Mesenchymal stem cell (in vitro differentiated cells and primary cell): ENCODE measurements at regions not wholly inside any gene's neighbourhood (a gene's known extent, or its start where the extent isn't known, plus 50 kb on each side); places are given as distances from the start of the nearest gene placed in this dataset.

Experiments used
- DNase-seq: peaks from one replicate; pipeline ENCODE4 v3.0.0-alpha.2; 2013
- H2AFZ ChIP-seq: one replicate; pipeline ENCODE4 v1.6.1; 2013; ENCODE audit warnings: low read depth, mild to moderate bottlenecking, control low read depth, inconsistent platforms, low read length, moderate library complexity
- H2AK5ac ChIP-seq: 2 replicates; pipeline ENCODE4 v1.6.1; 2013; ENCODE audit warnings: low read length, moderate library complexity, mild to moderate bottlenecking, inconsistent platforms; ENCODE audit not compliant: severe bottlenecking
- H2BK120ac ChIP-seq: one replicate; pipeline ENCODE4 v1.6.1; 2013; ENCODE audit warnings: low read depth, mild to moderate bottlenecking, inconsistent platforms, low read length, moderate library complexity
- H2BK12ac ChIP-seq, 2 experiments: one replicate each; pipeline ENCODE4 v1.6.1; 2013; ENCODE audit warnings: inconsistent platforms in 2 of 2, low read length in 2 of 2, mild to moderate bottlenecking in 2 of 2, moderate library complexity in 2 of 2, control low read depth in 1 of 2
- H2BK15ac ChIP-seq: one replicate; pipeline ENCODE4 v1.6.1; 2013; ENCODE audit warnings: mild to moderate bottlenecking, low read depth, inconsistent platforms; ENCODE audit not compliant: poor library complexity, severe bottlenecking
- H2BK5ac ChIP-seq: 2 replicates; pipeline ENCODE4 v1.6.1; 2013; ENCODE audit warnings: low read depth, mild to moderate bottlenecking, low read length, control low read depth, inconsistent platforms; ENCODE audit not compliant: poor library complexity, severe bottlenecking
- H3K14ac ChIP-seq, 2 experiments: one replicate each; pipeline ENCODE4 v1.6.1; 2013; ENCODE audit warnings: inconsistent platforms in 2 of 2, low read length in 2 of 2, control low read depth in 1 of 2, mild to moderate bottlenecking in 1 of 2, moderate library complexity in 1 of 2
- H3K18ac ChIP-seq, 2 experiments: one replicate each; pipeline ENCODE4 v1.6.1; 2013; ENCODE audit warnings: inconsistent platforms in 2 of 2, low read length in 2 of 2, control low read depth in 1 of 2, low read depth in 1 of 2, mild to moderate bottlenecking in 1 of 2
- H3K23ac ChIP-seq, 2 experiments: one replicate each; pipeline ENCODE4 v1.6.1; 2013; ENCODE audit warnings: inconsistent platforms in 2 of 2, low read length in 2 of 2, mild to moderate bottlenecking in 2 of 2, moderate library complexity in 2 of 2, control low read depth in 1 of 2
- H3K27ac ChIP-seq: 2 replicates; pipeline ENCODE4 v1.5.1; 2013; ENCODE audit warnings: mild to moderate bottlenecking, moderate library complexity, low read length, control low read depth, inconsistent platforms; ENCODE audit not compliant: poor library complexity, severe bottlenecking
- H3K27me3 ChIP-seq, 2 experiments: 2 replicates each; pipeline versions ENCODE4 v1.6.1 to v1.7.0; 2013; ENCODE audit warnings: low read length in 2 of 2, mild to moderate bottlenecking in 2 of 2, moderate library complexity in 2 of 2, control low read depth in 1 of 2, inconsistent platforms in 1 of 2; ENCODE audit not compliant: control insufficient read depth in 1 of 2, insufficient read depth in 1 of 2
- H3K36me3 ChIP-seq, 2 experiments: 2 replicates each; pipeline versions ENCODE4 v1.6.1 to v1.7.0; 2013; ENCODE audit warnings: low read length in 2 of 2, control low read depth in 1 of 2, inconsistent platforms in 1 of 2, low read depth in 1 of 2, mild to moderate bottlenecking in 1 of 2; ENCODE audit not compliant: insufficient read depth in 2 of 2, control insufficient read depth in 1 of 2
- H3K4ac ChIP-seq, 2 experiments: one replicate each; pipeline ENCODE4 v1.6.1; 2013; ENCODE audit warnings: inconsistent platforms in 2 of 2, low read length in 2 of 2, mild to moderate bottlenecking in 2 of 2, moderate library complexity in 2 of 2, control low read depth in 1 of 2, low read depth in 1 of 2
- H3K4me1 ChIP-seq: 2 replicates; pipeline ENCODE4 v1.6.1; 2013; ENCODE audit warnings: low read depth, low read length, control low read depth; ENCODE audit not compliant: control insufficient read depth, insufficient read depth
- H3K4me2 ChIP-seq: 2 replicates; pipeline ENCODE4 v1.6.1; 2013; ENCODE audit warnings: low read length, mild to moderate bottlenecking, inconsistent platforms; ENCODE audit not compliant: poor library complexity, severe bottlenecking
- H3K4me3 ChIP-seq, 2 experiments: 2 replicates each; pipeline versions ENCODE4 v1.5.1 to v1.7.0; 2013; ENCODE audit warnings: low read length in 2 of 2, mild to moderate bottlenecking in 2 of 2, control low read depth in 1 of 2, low read depth in 1 of 2; ENCODE audit not compliant: insufficient read depth in 1 of 2
- H3K79me1 ChIP-seq: replicated peaks from 2 replicates; pipeline ENCODE4 v1.6.1; 2013; ENCODE audit warnings: mild to moderate bottlenecking, control low read depth, low read length, inconsistent platforms; ENCODE audit not compliant: poor library complexity, severe bottlenecking
- H3K9ac ChIP-seq: 2 replicates; pipeline ENCODE4 v1.7.0; 2013; ENCODE audit warnings: mild to moderate bottlenecking, low read length, moderate library complexity
- H3K9me3 ChIP-seq: 2 replicates; pipeline ENCODE4 v1.7.0; 2013; ENCODE audit warnings: mild to moderate bottlenecking, low read length; ENCODE audit not compliant: control insufficient read depth
- H4K8ac ChIP-seq: one replicate; pipeline ENCODE4 v1.6.1; 2013; ENCODE audit warnings: inconsistent platforms, mild to moderate bottlenecking, low read length, moderate library complexity
- H4K91ac ChIP-seq: one replicate; pipeline ENCODE4 v1.6.1; 2013; ENCODE audit warnings: mild to moderate bottlenecking, low read length, inconsistent platforms
- WGBS: methylation state at CpG from one replicate; pipeline ENCODE4 v1.1.7; 2013; ENCODE audit warnings: mixed read lengths; 5-methylcytosine and 5-hydroxymethylcytosine counted together

DNA sequence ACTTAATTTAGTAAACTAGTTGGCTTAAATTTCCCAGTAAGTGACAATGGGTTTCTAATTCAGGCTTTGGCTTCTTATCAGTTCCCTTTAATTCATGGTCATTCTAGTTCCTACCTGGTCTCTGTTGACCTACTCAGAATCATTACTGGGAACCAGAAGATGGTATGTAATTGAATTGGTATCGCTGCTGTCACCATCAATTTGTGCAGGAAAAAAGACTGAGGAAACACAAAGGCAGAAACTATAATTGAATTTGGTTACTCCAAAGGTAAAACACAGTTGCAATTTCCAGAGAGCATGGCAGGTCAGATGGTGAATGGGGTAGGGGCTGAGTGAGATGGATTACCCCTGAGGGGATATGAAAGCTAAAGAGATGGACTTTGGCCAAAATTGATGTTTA lies 226.5 kb upstream of the GAP43 start:
- Histone ChIP-seq H3K4me1 (no peaks in the 10 kb centered on the region), H3K27ac (no peak overlapping the region), H3K14ac (no peak overlapping the region), H2AK5ac (no peak overlapping the region), H3K4me2 (no peak overlapping the region), H2BK5ac (no peak overlapping the region), H2AFZ (no peak overlapping the region), H3K79me1 (no peaks in the 10 kb centered on the region), H3K27me3 (no peaks in the 10 kb centered on the region), H4K91ac (no peak overlapping the region), H3K9ac (no peak overlapping the region), H3K36me3 (no peaks in the 10 kb centered on the region), H2BK15ac (no peak overlapping the region), H4K8ac (no peak overlapping the region), H2BK120ac (no peak overlapping the region), H2BK12ac (no peak overlapping the region), H3K18ac (no peak overlapping the region), H3K23ac (no peak overlapping the region), H3K4ac (no peak overlapping the region), H3K4me3 (no peak overlapping the region), H3K9me3 (no peaks in the 10 kb centered on the region)
- 81% methylated on average over 1 of the region's 1 CpG for WGBS
- no peak for DNase-seq

DNA sequence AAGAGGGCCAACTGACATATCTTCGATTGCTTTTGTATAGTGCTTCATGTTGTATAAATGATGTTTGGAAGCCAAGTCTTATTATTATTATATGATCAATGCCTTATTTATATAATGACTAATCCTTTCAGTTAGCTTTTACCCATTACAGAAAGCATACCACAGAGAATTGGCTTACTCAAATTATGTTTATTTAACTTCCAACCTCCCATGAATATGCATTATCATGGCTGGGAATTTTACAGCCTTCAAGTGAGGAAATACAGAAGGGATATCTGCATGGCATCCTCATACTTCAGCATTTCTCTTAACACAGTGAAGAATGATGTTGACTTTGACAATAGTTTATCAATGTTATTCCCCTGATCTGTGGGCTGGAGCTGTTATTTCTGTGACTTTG lies 225.9 kb upstream of the GAP43 start:
- no peak overlapping the region for H3K4ac ChIP-seq
- no peak overlapping the region for H3K18ac ChIP-seq
- H2BK12ac ChIP-seq = no peak overlapping the region
- H4K91ac ChIP-seq = no peak overlapping the region
- H2AFZ ChIP-seq = no peak overlapping the region
- no peaks in the 10 kb centered on the region for H3K9me3 ChIP-seq
- no peak overlapping the region for H3K4me2 ChIP-seq
- no peak for DNase-seq
- no CpG with 5 or more reads among the region's 1 CpG for WGBS
- no peak overlapping the region for H3K27ac ChIP-seq
- H3K23ac ChIP-seq = no peak overlapping the region
- no peaks in the 10 kb centered on the region for H3K79me1 ChIP-seq
- no peak overlapping the region for H4K8ac ChIP-seq
- H2BK15ac ChIP-seq = no peak overlapping the region
- no peak overlapping the region for H2AK5ac ChIP-seq
- H3K9ac ChIP-seq = no peak overlapping the region
- no peak overlapping the region for H2BK5ac ChIP-seq
- H3K14ac ChIP-seq = no peak overlapping the region
- H3K27me3 ChIP-seq = no peaks in the 10 kb centered on the region
- no peak overlapping the region for H3K4me3 ChIP-seq
- no peaks in the 10 kb centered on the region for H3K4me1 ChIP-seq
- H3K36me3 ChIP-seq = no peaks in the 10 kb centered on the region
- H2BK120ac ChIP-seq = no peak overlapping the region

DNA sequence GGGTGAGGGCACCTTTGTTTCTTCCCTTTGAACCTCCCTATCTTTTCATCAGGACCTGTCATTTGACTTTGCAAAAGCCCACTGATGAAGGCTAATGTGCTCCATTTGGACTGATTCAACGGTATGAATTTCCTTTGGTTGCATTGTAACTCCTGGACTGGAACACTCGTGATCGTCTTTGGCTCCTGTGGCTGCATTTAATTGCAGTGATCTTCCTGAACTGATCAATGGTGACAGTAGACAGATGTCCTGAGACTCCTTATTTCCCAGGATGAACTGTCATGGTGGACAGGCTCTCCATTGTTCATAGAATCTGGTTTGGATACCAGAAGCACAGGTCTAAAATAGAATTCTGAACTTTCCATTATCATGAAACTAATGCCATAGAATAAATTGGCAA lies 224.8 kb upstream of the GAP43 start:
- 89% methylated on average over 3 of the region's 3 CpGs for WGBS
- H3K18ac ChIP-seq = no peak overlapping the region
- H3K14ac ChIP-seq = no peak overlapping the region
- no peak overlapping the region for H3K23ac ChIP-seq
- H4K91ac ChIP-seq = no peak overlapping the region
- no peak overlapping the region for H4K8ac ChIP-seq
- H3K9me3 ChIP-seq = no peaks in the 10 kb centered on the region
- no peak overlapping the region for H2BK5ac ChIP-seq
- no peaks in the 10 kb centered on the region for H3K36me3 ChIP-seq
- H3K4me2 ChIP-seq = no peak overlapping the region
- DNase-seq = no peak
- no peak overlapping the region for H3K27ac ChIP-seq
- H2AK5ac ChIP-seq = no peak overlapping the region
- no peaks in the 10 kb centered on the region for H3K27me3 ChIP-seq
- H2BK15ac ChIP-seq = no peak overlapping the region
- no peaks in the 10 kb centered on the region for H3K4me1 ChIP-seq
- H3K4me3 ChIP-seq = no peak overlapping the region
- H2BK120ac ChIP-seq = no peak overlapping the region
- H2BK12ac ChIP-seq = no peak overlapping the region
- no peaks in the 10 kb centered on the region for H3K79me1 ChIP-seq
- H3K9ac ChIP-seq = no peak overlapping the region
- no peak overlapping the region for H2AFZ ChIP-seq
- no peak overlapping the region for H3K4ac ChIP-seq

DNA sequence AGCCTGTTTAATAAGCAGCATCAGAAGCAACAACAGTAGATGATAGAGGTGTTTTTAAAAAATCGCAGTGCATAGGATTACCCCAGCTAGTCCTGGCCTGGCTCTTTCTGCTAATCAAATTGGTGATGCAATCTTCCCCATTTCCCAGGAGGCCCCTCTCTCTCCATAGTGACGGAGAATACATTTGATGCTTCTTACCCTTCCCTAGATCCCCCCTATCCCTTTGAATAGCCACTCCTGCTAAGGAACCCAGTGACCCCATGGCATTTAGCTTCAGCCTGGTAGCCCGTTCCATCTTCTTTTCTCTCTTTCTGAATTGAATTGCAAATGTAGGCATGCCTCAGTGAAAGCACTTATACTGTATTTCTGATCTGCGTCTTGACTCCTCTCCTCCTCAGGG lies 223.6 kb upstream of the GAP43 start:
- Histone ChIP-seq H3K27ac (no peak overlapping the region), H3K4me3 (no peak overlapping the region), H3K27me3 (no peaks in the 10 kb centered on the region), H2BK5ac (no peak overlapping the region), H3K23ac (no peak overlapping the region), H3K9me3 (no peaks in the 10 kb centered on the region), H3K4me1 (no peaks in the 10 kb centered on the region), H3K18ac (no peak overlapping the region), H2BK15ac (no peak overlapping the region), H3K9ac (no peak overlapping the region), H3K79me1 (no peaks in the 10 kb centered on the region), H3K4me2 (no peak overlapping the region), H3K36me3 (no peaks in the 10 kb centered on the region), H2BK120ac (no peak overlapping the region), H3K4ac (no peak overlapping the region), H3K14ac (no peak overlapping the region), H4K8ac (no peak overlapping the region), H2AFZ (no peak overlapping the region), H4K91ac (no peak overlapping the region), H2BK12ac (no peak overlapping the region), H2AK5ac (no peak overlapping the region)
- WGBS = 93% methylated on average over 4 of the region's 4 CpGs
- DNase-seq = no peak
